ENCODE measurements at regions not wholly inside any gene's neighbourhood (a gene's known extent, or its start where the extent isn't known, plus 50 kb on each side); places are given as distances from the start of the nearest gene placed in this dataset.

- intact Hi-C loops (cut with micrococcal nuclease), result no loop called here
- no peak overlapping the region for H3K4me3 ChIP-seq (replicated peaks in 1 of 3; ENCODE audit: insufficient read depth in 1 of 3, low read depth in 1 of 3, low read length in 3 of 3)
- no peak overlapping the region for H3K9ac ChIP-seq (replicated peaks; ENCODE audit: extremely low read depth, insufficient read depth, low read length)
- no peaks in the 10 kb centered on the region for H4K20me1 ChIP-seq (replicated peaks; ENCODE audit: control insufficient read depth, extremely low read depth, insufficient read depth, low read length)
- DNase-seq (ENCODE audit: low read depth, low spot score), result no peak
- no peak overlapping the region for H3K4me2 ChIP-seq (ENCODE audit: insufficient read depth, low read length)
- no peak overlapping the region for H2AFZ ChIP-seq (ENCODE audit: low read depth, low read length)
- H3K27me3 ChIP-seq (ENCODE audit: control insufficient read depth in 2 of 2, insufficient read depth in 2 of 2, low read length in 2 of 2), result peaks cover 0 to 2% of the 10 kb centered on the region in 2 experiments
- no peak overlapping the region for H3K27ac ChIP-seq (ENCODE audit: insufficient read depth, low read depth, low read length)
- POLR2A ChIA-PET, result interaction anchor here (0.7 kb wide), 1 partner anchor 434 kb away, joined by 3 read pairs; no protein-coding TSS in a partner anchor
- no peak for TF ChIP-seq MYC (IDR thresholded peaks at IDR 0.05; ENCODE audit: low read depth, low read length)
- no peak for TF ChIP-seq POLR2A (IDR thresholded peaks at IDR 0.05; ENCODE audit: low read depth, low read length)
- TF ChIP-seq CTCF (IDR thresholded peaks at IDR 0.05; ENCODE audit: extremely low read depth in 1 of 2, insufficient read depth in 1 of 2, low read depth in 1 of 2, low read length in 2 of 2), result no peak
- TF ChIP-seq FOS (IDR thresholded peaks at IDR 0.05; ENCODE audit: borderline replicate concordance, insufficient read depth, low read length), result no peak
- TF ChIP-seq POLR2AphosphoS5 (IDR thresholded peaks at IDR 0.05; ENCODE audit: insufficient read depth, low read depth, low read length), result no peak
- no peak for TF ChIP-seq MAX (IDR thresholded peaks at IDR 0.05; ENCODE audit: insufficient read depth, insufficient read length)
- no peak for TF ChIP-seq GATA2 (IDR thresholded peaks at IDR 0.05; ENCODE audit: insufficient read depth, insufficient read length, low read depth, low read length)
- no peak for TF ChIP-seq JUN (IDR thresholded peaks at IDR 0.05; ENCODE audit: borderline replicate concordance, insufficient read depth, insufficient read length, low read depth)
- TF ChIP-seq EZH2 (IDR thresholded peaks at IDR 0.05; ENCODE audit: borderline replicate concordance, low read depth, low read length, severe bottlenecking), result no peak
- H3K4me1 ChIP-seq (ENCODE audit: control insufficient read depth, extremely low read depth, insufficient read depth, low read length), result no peaks in the 10 kb centered on the region
- no peaks in the 10 kb centered on the region for H3K79me2 ChIP-seq (ENCODE audit: control insufficient read depth, insufficient read depth, low read length)
- H3K36me3 ChIP-seq (ENCODE audit: control insufficient read depth in 2 of 2, extremely low read depth in 1 of 2, insufficient read depth in 2 of 2, low read length in 2 of 2), result no peaks in the 10 kb centered on the region
- BruUV-seq (replicated peaks), result no TSS peak
- no peaks in the 10 kb centered on the region for H3K9me3 ChIP-seq (replicated peaks; ENCODE audit: control insufficient read depth, insufficient read depth, low read length)
- dilution Hi-C loops (cut with MboI; ENCODE audit: extremely low pct_ligation_motif_present, low sequenced_read_pairs), result no loop called here
- CTCF ChIA-PET, result no interaction called here
- FAIRE-seq, result no peak
- H3K9me1 ChIP-seq (replicated peaks; ENCODE audit: control insufficient read depth, extremely low read depth, insufficient read depth, low read length), result no peaks in the 10 kb centered on the region
Observed at GRCh38 chr12:24533716-24534352, 415.1 kb downstream of the BCAT1 start.
